Stromal cell of bone marrow (primary cell): ENCODE measurements at regions not wholly inside any gene's neighbourhood (a gene's known extent, or its start where the extent isn't known, plus 50 kb on each side); places are given as distances from the start of the nearest gene placed in this dataset.
"Not testable (repeated sequence)": the region's sequence is repeated elsewhere in the genome, so short reads cannot be mapped to it uniquely, and the experiment has no call there.

Experiments
- DNase-seq: peaks from one replicate; pipeline ENCODE4 v3.0.0-alpha.2; 2012; ENCODE audit warnings: low read depth

DNA sequence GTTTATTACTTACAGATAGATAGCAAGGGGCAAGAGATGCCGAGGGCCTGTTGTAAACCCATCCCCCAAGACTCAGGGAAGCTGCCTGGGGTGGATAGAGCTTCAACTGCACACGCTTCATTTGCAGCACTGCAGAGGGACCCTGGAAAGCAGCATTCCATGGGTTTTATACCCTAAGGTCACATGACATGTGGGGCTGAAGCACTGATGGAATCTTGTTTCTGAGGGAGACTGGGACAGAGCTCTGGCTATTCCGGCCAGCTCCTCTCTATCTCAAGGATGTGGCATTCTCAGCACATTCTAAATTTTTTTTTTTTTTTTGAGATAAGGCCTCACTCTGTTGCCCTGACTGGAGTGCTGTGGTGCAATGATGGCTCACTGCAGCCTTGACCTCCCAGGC is 300.1 kb downstream of the MYCN start:
- DNase-seq, result no peak

DNA sequence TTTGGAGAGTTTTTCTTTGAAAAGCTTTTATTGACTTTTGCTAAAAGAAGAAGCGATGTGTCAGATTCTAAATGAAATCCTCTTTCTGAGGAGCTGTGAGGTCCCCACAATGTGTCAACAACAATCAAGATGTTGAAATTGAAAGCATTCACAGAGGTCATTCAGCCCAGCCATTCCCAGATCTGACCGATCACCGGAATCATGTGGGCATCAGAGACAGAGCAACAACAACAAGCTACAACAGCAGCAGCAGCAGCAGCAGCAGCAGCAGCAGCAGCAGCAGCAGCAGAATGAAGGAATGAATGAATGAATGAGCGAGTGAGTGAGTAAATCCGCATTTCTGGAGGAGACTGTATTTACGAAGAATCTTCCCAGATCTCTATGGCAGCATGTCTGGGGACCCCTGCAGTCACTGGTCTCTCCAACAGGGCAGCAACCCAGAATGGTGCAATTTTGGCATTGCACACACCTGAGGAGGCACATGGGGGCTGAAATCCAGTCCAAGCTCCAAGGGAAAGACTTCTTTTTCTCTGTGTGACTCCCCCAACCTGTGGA is 299.0 kb downstream of the MYCN start:
- no peak for DNase-seq

DNA sequence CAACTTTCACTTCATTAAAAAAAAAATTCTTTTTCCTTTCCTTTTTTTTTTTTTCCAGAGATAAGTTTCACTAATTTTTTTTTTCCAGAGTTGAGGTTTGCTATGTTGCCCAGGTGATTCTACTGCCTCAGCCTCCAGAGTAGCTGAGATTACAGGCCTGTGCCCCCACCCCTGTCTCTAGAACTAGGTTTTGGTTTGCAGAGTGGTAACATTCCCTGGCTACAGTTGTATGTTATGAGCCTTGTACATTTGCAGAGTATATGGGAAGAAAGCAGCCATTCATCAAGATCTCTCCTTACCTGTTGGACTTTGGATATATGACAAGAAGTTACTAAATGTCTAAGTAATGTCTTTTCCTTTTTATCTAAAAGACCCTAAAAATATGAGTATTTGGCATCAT is 298.4 kb downstream of the MYCN start:
- no peak for DNase-seq

DNA sequence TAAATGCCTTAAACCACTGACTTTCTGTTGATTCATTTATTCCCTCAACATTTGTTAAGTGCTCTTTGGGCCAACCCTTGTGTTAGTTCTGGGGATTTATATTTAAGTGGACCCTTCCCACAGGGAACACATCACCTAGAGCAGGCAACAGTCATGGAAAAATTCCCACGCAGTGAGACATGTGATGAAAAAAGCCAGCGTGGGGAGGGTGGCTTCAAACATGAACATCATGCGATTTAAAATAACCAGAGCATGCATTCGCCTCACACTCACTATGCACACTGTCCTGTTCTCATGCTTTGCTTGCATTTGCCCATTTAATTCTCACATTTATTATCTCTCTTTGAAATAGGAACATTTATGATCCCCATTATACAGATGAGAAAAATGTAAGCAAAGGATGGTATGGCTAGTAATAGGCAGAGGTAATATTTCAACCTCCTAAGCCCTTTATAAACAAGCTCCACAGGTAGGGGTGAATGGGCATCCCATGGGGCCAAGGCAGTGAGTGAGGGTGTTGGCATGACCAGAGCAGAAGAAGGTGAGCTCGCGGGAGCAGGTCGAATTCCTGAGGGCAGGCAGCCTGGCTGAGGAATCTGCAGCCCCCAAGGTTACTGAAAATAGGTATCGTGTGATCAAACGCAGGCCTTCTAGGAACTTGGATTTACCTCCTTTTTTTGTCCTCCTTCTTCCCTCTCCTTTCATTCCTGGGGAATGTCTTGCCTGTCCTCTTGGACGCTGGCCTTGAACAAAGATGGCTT is 297.8 kb downstream of the MYCN start:
- DNase-seq, result no peak

DNA sequence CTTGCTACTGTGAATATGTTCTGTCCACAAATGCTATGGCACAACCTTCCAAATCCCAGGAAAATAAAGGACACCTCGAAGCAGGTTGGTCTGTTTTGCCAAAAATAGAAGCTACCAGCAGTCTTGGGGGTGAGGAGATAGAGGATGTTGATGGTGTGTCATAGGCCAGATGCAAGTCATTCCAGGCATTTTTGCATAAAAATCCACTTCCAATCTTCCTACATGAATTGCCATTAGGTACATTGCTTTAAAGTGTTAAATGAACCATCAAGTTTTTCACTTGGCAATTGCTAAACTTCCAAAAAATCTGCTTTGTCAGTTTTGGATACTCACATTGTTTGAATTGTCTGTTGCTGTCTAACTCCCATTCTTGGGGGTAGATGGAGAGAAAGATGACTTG is 295.4 kb downstream of the MYCN start:
- no peak for DNase-seq

DNA sequence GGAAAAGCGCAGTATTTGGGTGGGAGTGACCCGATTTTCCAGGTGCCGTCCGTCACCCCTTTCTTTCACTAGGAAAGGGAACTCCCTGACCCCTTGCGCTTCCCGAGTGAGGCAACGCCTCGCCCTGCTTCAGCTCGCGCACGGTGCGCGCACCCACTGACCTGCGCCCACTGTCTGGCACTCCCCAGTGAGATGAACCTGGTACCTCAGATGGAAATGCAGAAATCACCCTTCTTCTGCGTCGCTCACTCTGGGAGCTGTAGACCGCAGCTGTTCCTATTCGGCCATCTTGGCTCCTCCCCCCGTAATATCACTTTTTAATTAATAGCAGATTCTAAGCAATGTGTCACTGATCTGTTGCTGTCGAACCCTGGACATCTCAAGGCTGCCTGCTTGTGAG is 294.9 kb downstream of the MYCN start:
- not testable (repeated sequence) for DNase-seq

DNA sequence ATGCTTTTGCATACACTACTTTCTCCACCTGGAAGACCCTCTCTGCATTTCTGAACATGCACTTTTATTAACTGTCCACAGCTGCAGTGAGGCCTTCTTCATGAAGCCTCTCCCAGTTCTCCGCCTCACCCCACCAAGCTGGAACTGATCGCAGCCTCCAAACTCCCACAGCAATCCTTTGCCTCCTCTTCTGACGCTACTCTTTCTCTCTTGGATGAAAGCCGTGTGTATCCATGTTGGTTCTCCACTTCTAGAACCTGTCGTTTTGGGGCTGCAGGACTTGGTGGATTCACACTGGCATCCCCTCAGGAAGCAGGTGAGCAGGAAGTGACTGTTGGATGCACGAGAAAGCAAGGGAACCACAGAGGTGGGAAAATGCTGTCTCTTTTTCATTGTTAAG is 288.6 kb downstream of the MYCN start:
- no peak for DNase-seq

DNA sequence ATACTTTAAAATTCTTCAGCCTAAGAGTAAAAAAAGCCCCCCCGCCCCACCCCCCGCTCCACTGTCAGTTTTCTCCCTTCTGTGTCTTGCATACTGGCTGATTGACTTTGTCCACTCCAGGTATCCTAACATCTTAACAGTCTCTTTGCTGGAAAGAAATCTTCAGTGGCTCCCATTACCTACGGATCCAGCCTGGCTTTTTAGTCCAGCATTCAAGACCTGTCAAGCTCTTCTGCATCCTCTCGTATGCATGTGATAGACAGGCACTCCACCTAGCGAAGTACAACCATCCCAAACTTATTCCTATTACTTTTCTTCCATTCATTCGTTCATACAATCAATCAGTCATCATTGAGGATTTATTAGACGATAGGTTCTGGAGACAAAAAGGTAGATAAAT is 288.1 kb downstream of the MYCN start:
- no peak for DNase-seq

DNA sequence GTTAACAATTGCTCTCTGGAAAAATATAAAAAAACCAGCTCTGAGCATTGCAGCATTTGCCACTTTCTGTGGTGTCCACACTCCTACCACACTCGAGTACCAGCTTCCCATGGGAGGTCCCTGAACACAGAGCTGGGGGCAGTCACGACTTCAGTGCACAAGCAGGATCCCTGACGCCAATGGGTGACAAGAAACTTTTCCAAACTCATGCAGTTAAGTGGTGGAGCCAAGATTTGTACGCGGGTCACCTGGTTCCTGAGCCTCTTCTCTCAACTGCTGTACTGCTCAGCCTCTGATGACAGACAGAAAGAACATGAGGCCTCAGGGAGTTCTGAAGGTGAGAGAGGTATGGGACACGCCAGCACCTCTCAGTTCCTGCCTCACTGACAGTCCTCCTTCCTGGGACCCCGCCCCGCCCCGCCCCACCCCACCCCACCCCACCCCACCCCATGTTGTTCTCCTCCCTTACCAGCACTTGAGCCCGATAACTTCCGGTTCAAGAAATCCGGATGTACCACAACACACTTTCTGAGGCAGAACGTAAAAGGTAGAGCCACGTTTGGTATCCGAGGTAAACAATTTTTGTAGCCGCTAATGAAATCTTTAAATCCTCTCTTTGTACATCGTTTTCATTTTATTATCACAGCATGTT is 287.6 kb downstream of the MYCN start:
- DNase-seq, result no peak

DNA sequence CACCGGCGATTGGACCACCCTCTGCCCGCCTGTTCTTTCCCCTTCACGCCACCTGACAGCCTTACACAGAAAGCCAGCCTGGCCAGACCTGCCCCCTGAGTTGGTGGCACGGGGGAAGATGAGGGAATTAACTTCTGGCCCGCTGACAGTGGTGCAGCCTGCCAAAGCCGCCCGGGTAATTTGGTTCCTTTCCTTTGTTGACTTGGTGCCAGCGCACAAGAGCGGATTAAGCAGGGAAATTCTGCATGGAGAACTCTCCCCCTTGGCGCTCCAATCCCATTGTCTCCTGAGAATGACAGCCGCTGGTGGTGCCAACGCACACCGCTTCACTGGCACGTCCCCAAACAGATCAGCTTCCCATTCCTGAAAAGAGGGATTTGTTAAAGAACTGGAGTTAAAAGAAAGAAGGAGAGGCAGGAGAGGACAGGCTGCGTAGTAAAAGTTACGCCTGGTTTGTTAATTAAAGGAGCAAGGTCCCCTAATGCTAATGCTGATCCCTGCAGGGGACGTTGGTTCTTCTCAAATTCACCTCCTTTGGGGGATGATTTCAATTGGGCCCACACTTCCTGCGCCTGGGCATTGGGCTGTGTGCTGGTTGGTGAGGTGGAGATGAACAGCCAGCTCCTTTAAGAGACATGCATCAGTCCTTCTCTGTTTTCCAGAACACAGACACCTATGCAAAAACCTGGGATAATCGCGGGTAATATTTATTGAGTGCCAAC is 286.8 kb downstream of the MYCN start:
- DNase-seq, result no peak

DNA sequence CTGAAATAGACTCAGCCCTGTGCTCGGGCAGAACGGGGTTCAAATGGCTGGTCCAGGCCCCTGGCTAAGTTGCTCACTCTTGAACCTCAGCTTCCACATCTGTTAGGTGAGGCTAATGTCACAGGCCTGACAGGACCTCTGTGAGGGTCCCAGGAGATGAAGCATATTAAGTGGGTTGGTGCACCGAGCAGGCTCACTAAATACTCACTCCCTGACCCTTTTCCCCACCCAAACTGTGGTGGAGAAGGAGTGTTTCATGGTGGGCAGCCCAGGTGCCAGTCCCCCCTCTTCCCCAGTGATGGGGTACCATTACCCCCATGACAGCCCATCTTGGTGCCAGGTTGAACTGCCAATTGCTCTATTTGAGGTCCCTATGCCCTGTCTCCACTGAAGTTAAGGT is 286.0 kb downstream of the MYCN start:
- no peak for DNase-seq

DNA sequence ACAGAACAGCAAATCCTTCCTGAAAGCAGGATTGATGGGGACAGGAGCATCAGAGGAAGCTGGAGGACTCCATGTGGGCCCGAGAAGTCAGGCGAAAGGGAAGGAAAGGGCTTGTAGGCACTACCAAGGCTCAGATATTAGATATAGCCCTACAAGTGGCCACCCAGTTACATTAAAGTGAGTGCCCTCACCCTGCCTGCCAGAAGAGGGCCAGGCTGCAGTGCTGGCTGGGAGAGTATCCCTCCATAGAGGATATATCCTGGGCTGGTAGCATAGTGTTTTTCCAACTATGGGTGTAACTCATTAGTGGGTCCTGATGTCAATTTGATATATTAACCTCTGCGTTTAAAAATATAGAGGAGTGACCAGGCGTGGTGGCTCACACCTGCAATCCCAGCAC is 285.2 kb downstream of the MYCN start:
- no peak for DNase-seq

DNA sequence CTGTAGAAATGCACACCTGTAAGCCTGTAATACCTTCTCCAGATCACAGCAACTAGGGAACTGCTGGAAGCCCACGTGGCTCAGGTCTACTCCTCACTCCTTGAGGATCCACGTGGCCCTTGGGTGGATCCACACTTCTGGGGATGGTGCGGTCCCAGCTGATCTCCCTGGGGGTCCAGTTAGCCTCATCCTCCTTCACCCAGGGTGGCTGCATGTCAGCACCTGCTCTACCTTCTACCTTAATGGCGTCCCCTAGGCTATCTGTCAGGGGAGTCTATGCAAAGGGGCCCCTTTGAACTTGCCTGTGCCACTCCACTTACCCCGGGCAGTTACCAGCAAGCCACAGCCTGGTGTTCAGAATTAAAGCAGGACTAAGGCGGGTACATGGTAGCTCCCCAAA is 284.7 kb downstream of the MYCN start:
- DNase-seq, result no peak

DNA sequence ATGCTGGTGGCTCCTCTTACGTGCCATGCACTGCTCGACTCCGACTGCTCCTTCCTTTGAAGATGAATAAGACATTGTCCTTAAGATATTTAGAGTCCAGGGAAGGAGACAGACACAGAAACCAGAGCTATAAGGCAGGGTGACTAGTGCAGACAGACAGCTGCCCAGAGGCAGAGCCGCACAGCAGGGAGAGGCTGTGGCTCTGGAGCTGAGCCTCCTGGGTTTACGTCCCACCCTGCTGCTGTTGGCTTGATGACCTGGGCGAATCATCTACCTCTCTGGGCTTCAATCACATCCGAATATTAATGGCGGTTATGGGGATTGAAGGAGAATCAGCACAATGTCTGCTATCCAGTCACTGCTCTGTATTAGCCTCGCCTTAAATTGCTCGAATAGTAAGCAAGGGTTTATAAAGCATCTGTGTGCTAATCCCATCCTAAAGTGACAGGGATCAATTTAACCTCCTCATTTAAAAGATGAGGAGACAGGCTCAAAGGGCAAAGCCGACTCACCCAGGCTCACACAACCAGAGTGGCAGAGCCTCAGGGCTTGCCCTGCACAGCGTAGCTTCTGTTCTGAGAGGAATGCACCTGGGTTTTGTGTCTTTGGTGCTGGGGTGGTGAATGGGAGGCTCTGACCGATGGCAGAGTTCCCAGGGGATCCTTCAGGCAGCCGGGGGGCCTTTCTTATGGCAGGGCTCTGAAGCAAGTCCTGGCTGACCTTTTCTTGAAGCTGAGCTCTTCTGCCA is 284.1 kb downstream of the MYCN start:
- DNase-seq, result no peak

DNA sequence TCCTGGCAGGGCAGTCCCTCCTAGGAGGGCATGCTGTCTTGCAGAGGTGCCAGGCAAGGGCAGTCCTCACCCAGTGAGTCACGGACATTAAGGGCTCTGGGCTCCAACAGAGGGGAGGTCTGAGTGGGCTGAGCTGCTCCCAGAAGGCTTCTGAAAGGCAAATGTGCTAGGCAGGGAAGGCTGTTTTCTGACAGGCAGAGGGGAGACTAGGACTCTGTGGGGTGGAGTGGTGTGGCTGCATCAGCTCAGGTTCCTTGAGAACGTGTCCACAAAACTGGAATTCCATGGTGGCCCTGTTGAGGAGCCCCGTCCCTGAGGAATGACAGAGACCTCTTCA is 283.5 kb downstream of the MYCN start:
- DNase-seq, result no peak

DNA sequence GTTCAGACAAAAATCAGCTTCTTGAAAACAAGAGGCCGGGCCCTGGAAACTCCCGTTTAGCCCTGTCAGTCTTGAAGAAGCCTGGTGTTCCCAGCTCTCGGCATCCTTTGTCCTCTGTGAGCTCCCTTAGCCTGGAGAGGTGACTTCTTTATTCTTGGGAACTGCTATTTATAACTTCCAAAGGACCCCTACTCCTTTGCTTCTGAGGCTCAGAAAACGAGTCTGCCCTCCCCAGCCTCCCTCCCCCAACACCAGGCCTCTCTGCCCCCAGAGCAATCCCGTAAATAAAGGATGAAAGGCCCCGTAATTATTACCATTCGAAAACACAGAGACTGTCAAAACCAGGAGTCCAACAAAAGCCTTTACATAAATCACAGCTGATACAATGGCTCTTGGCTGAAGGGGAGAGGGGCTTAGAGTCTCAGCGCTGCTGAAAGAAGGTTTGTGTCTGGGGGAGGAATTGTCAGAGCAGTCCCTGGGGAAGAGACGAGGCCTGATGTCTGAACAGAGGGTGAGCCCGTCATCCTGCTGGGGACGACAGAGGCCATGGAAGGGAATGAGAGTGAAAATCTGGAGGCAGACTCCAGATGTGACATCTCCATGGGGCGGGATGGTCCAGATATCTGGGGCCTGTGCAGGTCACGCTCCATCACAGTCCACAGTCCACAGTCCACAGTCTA is 283.0 kb downstream of the MYCN start:
- DNase-seq, result no peak

DNA sequence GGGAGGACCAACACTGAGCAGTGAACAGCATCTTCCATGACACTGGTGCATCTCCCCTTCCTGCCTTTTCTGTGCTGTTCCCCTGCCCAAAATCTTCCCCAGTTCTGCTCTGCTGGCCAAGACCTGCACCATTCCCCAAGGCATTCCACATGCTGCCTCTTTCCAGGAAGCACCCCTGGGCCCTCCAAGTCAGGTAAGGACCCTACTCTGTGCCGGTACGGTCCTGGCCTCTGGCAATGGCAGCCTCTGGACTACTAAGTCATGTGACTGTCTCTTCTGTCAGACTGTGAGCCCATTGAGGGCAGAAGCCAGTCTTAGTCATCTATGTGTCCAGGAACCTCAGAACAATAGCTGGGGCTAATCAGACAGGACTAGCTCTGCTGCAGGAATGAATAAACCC is 282.0 kb downstream of the MYCN start:
- DNase-seq, result no peak

DNA sequence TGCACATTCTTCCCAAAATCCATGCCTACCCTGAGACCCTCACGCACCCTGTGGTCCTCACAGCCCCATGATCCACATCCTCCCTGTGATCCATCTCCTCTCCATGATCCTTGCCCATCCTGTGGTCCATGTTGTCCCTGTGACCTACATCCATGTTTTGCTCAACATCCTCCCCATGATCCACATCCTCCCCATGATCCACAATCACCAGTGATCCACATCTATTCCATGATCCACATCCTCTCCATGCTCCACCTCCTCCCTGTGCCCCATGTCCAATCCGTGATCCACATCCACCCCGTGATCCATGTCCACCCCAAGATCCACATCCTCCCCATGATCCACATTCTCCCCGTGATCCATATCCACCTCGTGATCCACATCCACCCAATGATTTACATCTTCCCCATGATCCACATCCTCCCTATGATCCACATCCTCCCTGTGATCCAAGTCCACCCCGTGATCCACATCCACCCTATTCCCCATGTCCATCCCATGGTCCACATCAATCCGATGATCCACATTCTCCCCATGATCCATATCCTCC is 281.2 kb downstream of the MYCN start:
- DNase-seq, result no peak

DNA sequence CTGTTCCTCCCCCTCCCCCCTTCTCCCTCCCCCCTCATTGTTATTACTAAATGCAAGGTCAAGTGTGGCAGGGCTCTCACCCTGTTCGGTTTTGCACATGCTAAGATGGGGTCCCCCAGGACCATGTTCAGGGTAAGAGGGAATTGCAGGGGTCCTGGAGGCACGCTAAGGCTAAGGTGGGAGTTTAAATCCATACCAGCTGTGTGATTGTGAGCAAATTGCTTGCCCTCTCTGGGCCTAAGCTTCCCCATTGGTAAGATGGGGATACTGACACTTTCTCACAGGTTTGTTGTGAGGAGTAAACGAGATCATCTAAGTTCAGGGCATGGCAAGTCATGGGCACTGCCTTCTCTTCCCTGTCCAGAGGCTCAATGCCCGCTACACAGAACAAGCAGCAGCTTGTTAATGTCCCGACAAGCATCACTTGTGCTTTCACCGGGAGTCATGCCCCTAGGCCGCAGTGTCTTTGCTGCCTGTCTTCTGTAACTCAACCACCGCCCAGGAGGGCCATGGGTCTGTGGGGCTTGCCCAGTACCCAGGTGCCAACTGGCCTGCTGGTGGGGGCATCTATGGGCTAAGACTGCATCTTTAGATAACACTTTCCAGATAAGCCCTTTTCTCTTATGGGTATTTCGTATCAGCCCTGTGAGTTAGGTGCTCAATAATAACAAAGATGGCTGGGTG is 279.1 kb downstream of the MYCN start:
- no peak for DNase-seq

DNA sequence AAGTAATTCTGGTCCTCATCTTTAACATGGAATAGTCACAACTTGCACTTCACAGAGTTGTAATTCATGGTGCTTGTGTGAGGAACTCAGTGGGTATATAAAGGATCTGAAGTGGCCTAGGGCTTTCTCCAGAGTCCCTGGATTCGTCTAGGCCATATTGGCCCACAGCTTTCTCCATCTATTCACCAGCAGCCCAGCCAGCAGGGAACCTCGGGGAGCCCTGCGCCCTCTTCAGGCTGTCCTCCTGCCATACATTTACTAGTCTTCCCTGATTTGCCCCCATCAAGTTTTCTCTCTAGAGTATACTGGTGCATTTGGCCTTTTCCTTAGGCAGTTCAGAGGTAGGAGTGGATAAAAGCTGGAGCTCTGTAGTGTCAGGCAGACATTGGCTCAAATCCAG is 278.3 kb downstream of the MYCN start:
- no peak for DNase-seq

DNA sequence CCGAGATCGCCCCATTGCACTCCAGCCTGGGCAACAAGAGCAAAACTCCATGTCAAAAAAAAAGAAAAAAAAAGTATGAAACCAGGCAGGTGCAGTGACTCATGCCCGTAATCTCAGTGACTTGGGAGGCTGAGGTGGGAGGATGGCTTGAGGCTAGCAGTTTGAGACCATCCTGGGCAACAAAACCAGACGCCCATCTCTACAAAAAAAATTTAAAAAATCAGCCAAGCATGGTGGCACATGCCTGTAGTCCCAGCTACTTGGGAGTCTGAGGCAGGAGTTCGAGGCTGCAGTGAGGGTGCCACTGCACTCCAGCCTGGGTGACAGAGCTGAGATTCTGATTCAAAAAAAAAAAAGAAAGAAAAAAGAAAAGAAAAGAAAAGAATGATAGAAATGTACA is 277.8 kb downstream of the MYCN start:
- DNase-seq, result no peak
